PC-9 (cell line): ENCODE measurements at regions not wholly inside any gene's neighbourhood (a gene's known extent, or its start where the extent isn't known, plus 50 kb on each side); places are given as distances from the start of the nearest gene placed in this dataset.

Experiments
- BruUV-seq: library from RNA; stranded (reverse); fragments of 400-500 nt; replicated peaks from 2 replicates; lab custom pipeline; 2021; lab: Mats Ljungman, UMichigan
- CTCF ChIA-PET: fragments of 300-600 bp; sonication (Branson Sonifier 250); formaldehyde crosslinking; loops from one replicate; lab custom pipeline; 2022; ENCODE audit warnings: antibody characterized with exemption; lab: Charles Lee
- POLR2A ChIA-PET: fragments of 300-600 bp; sonication (Branson Sonifier 250); formaldehyde crosslinking; loops from one replicate; lab custom pipeline; 2022; ENCODE audit warnings: antibody characterized with exemption; ENCODE audit not compliant: unreplicated experiment; lab: Charles Lee
- DNase-seq, 2 experiments: peaks; one replicate each; pipeline versions ENCODE4 v3.0.0 to v3.0.0-alpha.2; 2015 to 2022; ENCODE audit warnings: mixed read lengths in 1 of 2
- H2AFZ ChIP-seq: fragments of 200-600 bp; sonication (generic); 2 replicates; pipeline ENCODE4 v1.8.1; 2017; ENCODE audit warnings: antibody characterized with exemption
- H3F3A ChIP-seq: fragments of 200-600 bp; sonication (generic); 2 replicates; pipeline ENCODE4 v1.8.1; 2017; ENCODE audit warnings: antibody characterized with exemption, mild to moderate bottlenecking, low read depth; ENCODE audit not compliant: insufficient read depth
- H3K27ac ChIP-seq: fragments of 200-600 bp; sonication (generic); 2 replicates; pipeline ENCODE4 v1.6.1; 2016; ENCODE audit warnings: mixed run types
- H3K27me3 ChIP-seq: fragments of 200-600 bp; sonication (generic); 2 replicates; pipeline ENCODE4 v1.6.1; 2016; ENCODE audit warnings: low read depth, mixed run types; ENCODE audit not compliant: insufficient read depth
- H3K36me3 ChIP-seq: fragments of 200-600 bp; sonication (generic); 2 replicates; pipeline ENCODE4 v1.6.1; 2016; ENCODE audit warnings: low read depth, mixed run types
- H3K4me1 ChIP-seq: fragments of 200-600 bp; sonication (generic); replicated peaks from 2 replicates; pipeline ENCODE4 v1.6.1; 2016; ENCODE audit warnings: mixed run types; ENCODE audit not compliant: insufficient read depth
- H3K4me2 ChIP-seq: fragments of 200-600 bp; sonication (generic); 2 replicates; pipeline ENCODE4 v1.6.1; 2017; ENCODE audit warnings: mixed run types
- H3K4me3 ChIP-seq: fragments of 200-600 bp; sonication (generic); 2 replicates; pipeline ENCODE4 v1.6.1; 2016; ENCODE audit warnings: mixed run types
- H3K79me2 ChIP-seq: fragments of 200-600 bp; sonication (generic); 2 replicates; pipeline ENCODE4 v1.6.1; 2017; ENCODE audit warnings: low read depth, mixed run types
- H3K9me2 ChIP-seq: fragments of 200-600 bp; sonication (generic); 2 replicates; pipeline ENCODE4 v1.8.1; 2017; ENCODE audit warnings: mild to moderate bottlenecking; ENCODE audit not compliant: insufficient read depth
- H3K9me3 ChIP-seq: fragments of 200-600 bp; sonication (generic); 2 replicates; pipeline ENCODE4 v1.8.1; 2016; ENCODE audit warnings: low read depth; ENCODE audit not compliant: insufficient read depth
- H4K20me1 ChIP-seq: fragments of 200-600 bp; sonication (generic); 2 replicates; pipeline ENCODE4 v1.8.1; 2017; ENCODE audit not compliant: insufficient read depth
- CTCF ChIP-seq: fragments of 200-600 bp; sonication (generic); conservative IDR thresholded peaks from 2 replicates; pipeline ENCODE4 v1.6.1; 2017; ENCODE audit warnings: mixed run types, antibody characterized with exemption, mild to moderate bottlenecking, moderate library complexity
- EZH2 ChIP-seq: fragments of 200-600 bp; sonication (generic); IDR thresholded peaks from 2 replicates; pipeline ENCODE4 v1.8.0; 2017; ENCODE audit warnings: antibody characterized with exemption, low read depth
- intact Hi-C: fragments of 100-400 bp; cut with micrococcal nuclease; formaldehyde crosslinking; loops from one replicate; pipeline ENCODE4 v1.10.0; 2022; ENCODE audit not compliant: unreplicated experiment

GRCh38 chr9:108278341-108278740 is 577.4 kb downstream of the ACTL7B start:
- Histone ChIP-seq H3K27me3 (no peaks in the 10 kb centered on the region), H3K4me3 (no peak overlapping the region), H4K20me1 (no peaks in the 10 kb centered on the region), H3K27ac (no peak overlapping the region), H3K9me3 (peaks cover 4% of the 10 kb centered on the region), H3F3A (no peaks in the 10 kb centered on the region), H3K36me3 (no peaks in the 10 kb centered on the region), H3K79me2 (no peaks in the 10 kb centered on the region), H3K4me1 (0 out of 2 replicates have a peak, but pooled peaks cover 6% of the 10 kb centered on the region), H2AFZ (no peak overlapping the region), H3K4me2 (no peak overlapping the region), H3K9me2 (no peaks in the 10 kb centered on the region)
- ChIA-PET CTCF (no interaction called here), POLR2A (no interaction called here)
- no peak for DNase-seq
- no TSS peak for BruUV-seq
- intact Hi-C loops: no loop called here
- no peak for TF ChIP-seq CTCF
- TF ChIP-seq EZH2: no peak

GRCh38 chr9:108277216-108277615 is 578.6 kb downstream of the ACTL7B start:
- no peak overlapping the region for H2AFZ ChIP-seq
- H3K79me2 ChIP-seq: no peaks in the 10 kb centered on the region
- no peaks in the 10 kb centered on the region for H3K27me3 ChIP-seq
- peaks cover 4% of the 10 kb centered on the region for H3K9me3 ChIP-seq
- no peak overlapping the region for H3K4me2 ChIP-seq
- H3K36me3 ChIP-seq: no peaks in the 10 kb centered on the region
- H3K9me2 ChIP-seq: no peaks in the 10 kb centered on the region
- no peak overlapping the region for H3K4me3 ChIP-seq
- intact Hi-C loops: no loop called here
- peaks cover 6% of the 10 kb centered on the region; the same call in 1 of the 2 replicates for H3F3A ChIP-seq
- BruUV-seq: no TSS peak
- TF ChIP-seq EZH2: no peak
- TF ChIP-seq CTCF: no peak
- POLR2A ChIA-PET: interaction anchor here (0.5 kb wide), 1 partner anchor 785 kb away, joined by 4 read pairs; no protein-coding TSS in a partner anchor
- H4K20me1 ChIP-seq: no peaks in the 10 kb centered on the region
- H3K27ac ChIP-seq: no peak overlapping the region
- CTCF ChIA-PET: no interaction called here
- peaks cover 16% of the 10 kb centered on the region for H3K4me1 ChIP-seq
- DNase-seq: no peak

GRCh38 chr9:108275906-108276305 is 579.9 kb downstream of the ACTL7B start:
- no peak overlapping the region for H3K4me3 ChIP-seq
- H3K4me1 ChIP-seq: peaks cover 29% of the 10 kb centered on the region
- no peak for TF ChIP-seq EZH2
- TF ChIP-seq CTCF: no peak
- no peaks in the 10 kb centered on the region for H3K9me2 ChIP-seq
- no peaks in the 10 kb centered on the region for H4K20me1 ChIP-seq
- H3K36me3 ChIP-seq: no peaks in the 10 kb centered on the region
- peaks cover 18% of the 10 kb centered on the region for H3F3A ChIP-seq
- no peak for DNase-seq
- H3K27me3 ChIP-seq: no peaks in the 10 kb centered on the region
- no peaks in the 10 kb centered on the region for H3K79me2 ChIP-seq
- intact Hi-C loops: no loop called here
- peaks cover 4% of the 10 kb centered on the region for H3K9me3 ChIP-seq
- ChIA-PET POLR2A (interaction anchor here (0.5 kb wide), 1 partner anchor 279 kb away, joined by 4 read pairs; no protein-coding TSS in a partner anchor), CTCF (no interaction called here)
- BruUV-seq: no TSS peak
- H2AFZ ChIP-seq: no peak overlapping the region
- no peak overlapping the region for H3K27ac ChIP-seq
- no peak overlapping the region for H3K4me2 ChIP-seq
